ENCODE measurements at regions not wholly inside any gene's neighbourhood (a gene's known extent, or its start where the extent isn't known, plus 50 kb on each side); places are given as distances from the start of the nearest gene placed in this dataset.

GRCh38 chr22:48083502-48083901 is 1321.1 kb downstream of the TBC1D22A start:
- Mint-ChIP-seq H3K27ac (peak overlapping the region in 1 of 2 donors; percentile 21), H3K36me3 (no peaks in the 10 kb centered on the region), H3K4me3 (peak overlapping the region; percentile 80), H3K27me3 (ENCODE audit: low read depth in 2 of 2) (peaks cover 42 to 43% of the 10 kb centered on the region in 2 donors), H3K4me1 (peaks cover 46 to 64% of the 10 kb centered on the region in 2 donors), H3K9me3 (no peaks in the 10 kb centered on the region)
- Histone ChIP-seq H3K4me1 (ENCODE audit: control insufficient read depth, insufficient read depth, low read length) (peaks cover 63% of the 10 kb centered on the region), H3K27me3 (ENCODE audit: control insufficient read depth, insufficient read depth, low read length) (peaks cover 12% of the 10 kb centered on the region), H3K27ac (ENCODE audit: low read length) (no peak overlapping the region), H3K9me3 (ENCODE audit: control insufficient read depth, insufficient read depth, low read length) (no peaks in the 10 kb centered on the region), H3K4me3 (ENCODE audit: low read length) (no peak overlapping the region), H3K36me3 (ENCODE audit: control insufficient read depth, insufficient read depth, low read length) (no peaks in the 10 kb centered on the region)
- TF ChIP-seq CTCF (IDR thresholded peaks at IDR 0.05) = no peak
- ATAC-seq = no peak
- intact Hi-C loops (cut with micrococcal nuclease) = no loop called here
- no peak for DNase-seq
- 59% methylated on average over 10 of the region's 10 CpGs for WGBS (ENCODE audit: insufficient coverage)

GRCh38 chr22:48082284-48082683 is 1319.8 kb downstream of the TBC1D22A start:
- peaks cover 63% of the 10 kb centered on the region for H3K4me1 ChIP-seq (ENCODE audit: control insufficient read depth, insufficient read depth, low read length)
- no peaks in the 10 kb centered on the region for H3K9me3 ChIP-seq (ENCODE audit: control insufficient read depth, insufficient read depth, low read length)
- intact Hi-C loops (cut with micrococcal nuclease) = no loop called here
- Mint-ChIP-seq H3K36me3 (no peaks in the 10 kb centered on the region), H3K4me3 (no peak overlapping the region), H3K27ac (no peak overlapping the region), H3K4me1 (peaks cover 46 to 67% of the 10 kb centered on the region in 2 donors), H3K27me3 (ENCODE audit: low read depth in 2 of 2) (peaks cover 49 to 51% of the 10 kb centered on the region in 2 donors), H3K9me3 (no peaks in the 10 kb centered on the region)
- no peaks in the 10 kb centered on the region for H3K36me3 ChIP-seq (ENCODE audit: control insufficient read depth, insufficient read depth, low read length)
- ATAC-seq (no peak), DNase-seq (no peak)
- peaks cover 12% of the 10 kb centered on the region for H3K27me3 ChIP-seq (ENCODE audit: control insufficient read depth, insufficient read depth, low read length)
- WGBS (ENCODE audit: insufficient coverage) = 89% methylated on average over 6 of the region's 6 CpGs
- no peak overlapping the region for H3K4me3 ChIP-seq (ENCODE audit: low read length)
- no peak overlapping the region for H3K27ac ChIP-seq (ENCODE audit: low read length)
- no peak for TF ChIP-seq CTCF (IDR thresholded peaks at IDR 0.05)

- peaks cover 55 to 58% of the 10 kb centered on the region in 2 donors for H3K27me3 Mint-ChIP-seq (ENCODE audit: low read depth in 2 of 2)
- H3K9me3 Mint-ChIP-seq = no peaks in the 10 kb centered on the region
- no peaks in the 10 kb centered on the region for H3K36me3 Mint-ChIP-seq
- Histone ChIP-seq H3K36me3 (ENCODE audit: control insufficient read depth, insufficient read depth, low read length) (no peaks in the 10 kb centered on the region), H3K27ac (ENCODE audit: low read length) (no peak overlapping the region), H3K27me3 (ENCODE audit: control insufficient read depth, insufficient read depth, low read length) (peaks cover 9% of the 10 kb centered on the region), H3K4me3 (ENCODE audit: low read length) (no peak overlapping the region), H3K4me1 (ENCODE audit: control insufficient read depth, insufficient read depth, low read length) (peaks cover 60% of the 10 kb centered on the region), H3K9me3 (ENCODE audit: control insufficient read depth, insufficient read depth, low read length) (no peaks in the 10 kb centered on the region)
- ATAC-seq (no peak), DNase-seq (no peak)
- no peak overlapping the region for H3K27ac Mint-ChIP-seq
- H3K4me1 Mint-ChIP-seq = peaks cover 46 to 64% of the 10 kb centered on the region in 2 donors
- no peak overlapping the region for H3K4me3 Mint-ChIP-seq
- 97% methylated on average over 16 of the region's 16 CpGs for WGBS (ENCODE audit: insufficient coverage)
- intact Hi-C loops (cut with micrococcal nuclease) = no loop called here
- TF ChIP-seq CTCF (IDR thresholded peaks at IDR 0.05) = no peak
Measured at GRCh38 chr22:48081281-48081680, 1318.8 kb downstream of the TBC1D22A start.
